NCI-H69 (cell line): ENCODE measurements at regions not wholly inside any gene's neighbourhood (a gene's known extent, or its start where the extent isn't known, plus 50 kb on each side); places are given as distances from the start of the nearest gene placed in this dataset.
A peak's percentile ranks its signal among the peaks of the same experiment; 100 is the strongest.
"Not testable (repeated sequence)": the region's sequence is repeated elsewhere in the genome, so short reads cannot be mapped to it uniquely, and the experiment has no call there.

Experiments used
- DNase-seq: peaks from one replicate; lab custom pipeline; 2025; lab: John Stamatoyannopoulos, UW

GRCh38 chr2:131828164-131828561 is 300.5 kb downstream of the CCDC74A start:
- no peak for DNase-seq

DNA sequence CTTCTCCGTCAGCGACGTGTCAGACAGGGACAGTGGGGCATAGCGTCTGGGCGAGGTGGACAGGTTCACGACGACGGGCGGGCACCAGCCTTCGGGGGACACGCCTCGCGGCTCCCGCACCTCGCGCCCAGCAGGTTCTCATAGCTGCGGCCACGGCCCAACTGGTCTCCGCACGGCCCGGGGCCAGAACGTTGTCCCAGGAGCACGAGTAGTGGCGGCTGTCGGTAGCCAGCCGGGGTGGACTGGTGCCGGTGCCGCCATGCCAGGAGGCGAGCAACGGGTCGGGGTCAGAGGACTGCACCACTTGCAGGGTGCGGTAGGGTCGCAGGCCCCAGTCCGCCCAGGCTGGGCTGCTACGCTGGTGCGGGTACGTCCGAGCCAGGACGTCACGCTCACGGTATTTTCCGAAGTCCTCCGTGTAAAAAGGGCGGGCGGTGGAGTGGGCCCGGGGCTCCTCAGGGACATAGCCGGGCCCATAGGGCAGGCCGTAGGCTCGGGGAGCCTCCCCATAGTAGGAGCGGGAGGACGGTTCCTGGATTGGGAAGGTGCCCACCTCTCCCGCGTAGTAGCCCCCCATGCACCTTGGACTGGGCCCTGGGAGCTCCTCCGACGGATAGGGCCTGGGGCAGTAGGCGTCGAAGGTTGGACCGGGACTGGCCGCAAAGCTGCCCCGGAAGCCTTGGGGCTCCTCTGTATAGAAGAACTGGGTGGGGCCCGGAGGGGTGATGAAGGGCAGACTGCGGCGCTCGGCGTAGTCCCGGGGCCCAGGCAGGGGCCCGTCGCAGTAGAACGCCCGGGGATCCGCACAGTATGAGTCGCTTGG is 301.2 kb downstream of the CCDC74A start:
- not testable (repeated sequence) for DNase-seq

GRCh38 chr2:131829456-131830241 is 302.0 kb downstream of the CCDC74A start:
- not testable (repeated sequence) for DNase-seq

GRCh38 chr2:131830242-131830945 is 302.7 kb downstream of the CCDC74A start:
- not testable (repeated sequence) for DNase-seq

GRCh38 chr2:131830946-131831310 is 303.2 kb downstream of the CCDC74A start:
- DNase-seq = not testable (repeated sequence)

DNA sequence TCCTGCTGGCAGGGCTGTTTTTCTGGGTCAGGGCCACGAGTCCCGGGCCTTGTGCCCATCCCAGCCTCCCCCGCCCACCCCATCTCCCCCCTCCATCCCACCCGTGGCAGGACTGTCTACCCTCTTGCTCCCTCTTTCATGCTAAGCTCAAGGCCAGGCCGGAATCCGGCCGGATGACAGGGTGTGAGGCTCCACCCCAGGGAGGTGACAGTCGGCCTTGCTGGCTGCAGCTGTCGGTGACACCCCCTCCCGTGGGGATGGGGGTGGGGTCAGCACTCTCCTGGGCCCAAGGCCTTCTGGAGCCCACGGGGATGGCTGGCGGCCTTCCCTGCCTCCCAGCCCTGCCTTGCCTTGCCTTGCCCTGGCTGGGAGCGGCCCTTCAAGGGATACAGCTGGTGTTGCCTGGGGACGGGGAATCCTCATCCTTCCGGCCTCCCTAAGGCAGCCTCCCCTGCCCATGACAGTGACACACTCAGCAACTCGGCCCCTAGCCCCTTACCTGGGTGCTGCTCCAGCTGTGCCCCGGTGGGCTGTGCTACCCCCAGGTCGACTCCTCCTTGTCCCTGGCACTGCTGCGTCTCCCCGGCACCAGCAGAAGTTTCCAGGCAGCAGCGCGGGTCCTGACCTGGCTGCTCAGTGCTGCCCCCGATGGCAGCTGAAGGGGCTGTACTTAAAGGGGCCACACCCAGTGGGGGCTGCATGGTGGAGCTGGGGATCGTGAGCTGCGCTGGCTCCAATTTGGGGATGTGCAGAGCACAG is 303.9 kb downstream of the CCDC74A start:
- peak; percentile 55 for DNase-seq

DNA sequence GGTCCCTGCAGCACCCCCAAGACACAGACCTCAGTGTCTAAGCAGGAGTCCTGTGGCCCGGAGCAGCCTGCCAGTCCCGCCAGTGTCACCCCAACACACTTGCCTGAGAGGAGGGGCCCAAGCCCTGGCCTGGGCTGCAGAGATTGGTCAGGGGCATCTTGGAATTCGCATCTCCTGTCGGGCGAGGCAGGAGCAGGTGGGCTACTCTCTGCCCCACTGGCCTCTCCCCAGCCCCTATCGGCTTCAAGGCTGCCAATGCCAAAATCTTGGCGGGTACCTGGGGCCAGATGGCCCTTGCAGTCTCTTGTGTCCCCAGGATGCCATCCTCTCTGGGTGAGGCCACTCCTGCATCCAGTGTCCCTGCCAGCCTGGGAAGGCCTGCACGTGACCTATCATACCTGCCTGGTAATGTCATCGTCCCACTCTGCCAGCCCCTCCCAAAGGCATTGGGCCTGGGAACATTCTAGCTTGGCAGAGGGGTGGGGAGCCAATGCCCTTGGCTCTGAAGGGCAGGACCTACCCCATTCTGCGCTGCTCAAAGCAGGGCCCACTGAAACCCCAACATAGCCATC is 304.6 kb downstream of the CCDC74A start:
- DNase-seq = not testable (repeated sequence)

DNA sequence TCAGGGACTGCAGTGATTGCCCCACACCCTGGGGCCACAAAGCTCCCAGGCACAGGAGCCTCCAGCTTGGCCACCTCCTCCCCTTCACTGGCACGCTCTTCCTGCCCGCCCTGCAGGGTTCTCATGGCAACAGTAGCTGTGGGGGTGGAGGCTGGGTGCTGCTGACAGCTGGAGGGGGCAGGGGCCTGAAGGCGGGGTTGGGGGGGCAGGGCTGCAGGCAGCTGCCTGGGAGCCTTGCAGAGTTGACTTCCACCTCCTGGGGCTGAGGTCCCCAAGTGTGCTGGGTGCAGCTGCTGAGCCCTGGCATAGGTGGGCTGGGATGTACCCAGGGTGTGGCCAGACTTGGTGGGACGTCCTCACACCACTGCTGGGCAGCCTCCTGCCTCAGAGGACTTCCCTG is 305.2 kb downstream of the CCDC74A start:
- peak; percentile 82 for DNase-seq

DNA sequence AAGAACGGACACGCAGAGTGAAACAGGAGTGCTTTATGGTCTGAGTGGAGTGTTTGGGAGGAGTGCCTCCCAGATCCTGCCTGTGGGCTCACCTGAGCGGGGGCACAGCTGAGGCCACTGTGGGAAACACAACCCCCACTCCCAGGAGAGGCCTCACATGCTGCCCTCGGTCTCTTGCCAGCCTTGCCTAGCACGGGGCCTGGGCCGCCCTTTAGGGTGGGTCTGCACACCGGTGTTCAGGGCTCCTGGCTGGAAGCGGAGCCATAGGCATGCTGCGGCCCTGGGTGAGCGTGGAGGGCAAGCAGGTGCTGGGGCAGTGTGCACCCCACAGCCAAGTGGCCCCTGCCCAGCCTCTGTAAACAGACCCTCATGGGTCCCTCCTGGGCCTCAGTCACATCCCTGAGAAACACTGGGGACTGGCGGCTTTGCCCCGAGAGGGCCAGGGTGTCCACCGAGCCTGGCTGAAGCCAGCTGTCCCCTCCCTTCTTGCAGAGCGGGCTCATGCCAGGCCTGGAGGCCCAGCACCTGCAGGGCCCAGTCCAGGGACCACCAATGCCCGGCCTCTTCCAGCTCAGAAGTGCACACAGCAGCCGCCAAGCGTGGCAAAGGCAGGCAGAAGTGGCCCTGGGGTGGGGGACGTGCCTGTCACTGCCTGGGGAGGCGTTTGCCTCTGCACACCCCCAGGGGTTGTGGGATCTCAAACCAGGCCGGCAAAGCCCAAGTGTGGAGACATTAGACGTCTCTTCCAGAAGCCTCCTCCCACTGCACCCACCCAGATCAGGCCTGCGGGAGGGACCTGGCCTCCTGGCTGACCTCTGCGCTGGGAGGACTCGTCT is 305.9 kb downstream of the CCDC74A start:
- DNase-seq = peak; percentile 4

- DNase-seq = not testable (repeated sequence)
Measured at GRCh38 chr2:131834203-131835020, 306.7 kb downstream of the CCDC74A start.

GRCh38 chr2:131835022-131835421 is 307.3 kb downstream of the CCDC74A start:
- peak; percentile 63 for DNase-seq

GRCh38 chr2:131835621-131836091 is 308.0 kb downstream of the CCDC74A start:
- no peak for DNase-seq

DNA sequence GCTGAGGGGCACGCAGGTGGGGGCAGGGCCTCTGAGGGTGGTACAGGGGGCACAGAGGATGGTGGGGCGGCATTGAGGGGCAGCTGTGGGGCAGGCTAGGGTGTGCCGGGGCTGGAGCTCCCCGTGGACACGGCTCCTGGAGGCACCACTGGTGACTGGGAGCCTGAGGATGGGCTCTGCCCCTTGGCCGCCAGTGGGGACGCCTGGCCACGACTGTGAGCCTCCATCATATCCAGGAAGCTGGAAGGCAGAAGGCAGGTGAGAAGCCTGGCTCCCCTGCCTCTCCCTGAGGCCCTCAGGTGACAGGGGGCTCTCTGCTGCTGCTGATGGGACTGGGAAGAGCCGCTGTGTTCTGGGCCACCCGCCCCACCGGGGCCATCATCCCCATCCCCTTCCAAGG is 308.4 kb downstream of the CCDC74A start:
- DNase-seq = not testable (repeated sequence)

DNA sequence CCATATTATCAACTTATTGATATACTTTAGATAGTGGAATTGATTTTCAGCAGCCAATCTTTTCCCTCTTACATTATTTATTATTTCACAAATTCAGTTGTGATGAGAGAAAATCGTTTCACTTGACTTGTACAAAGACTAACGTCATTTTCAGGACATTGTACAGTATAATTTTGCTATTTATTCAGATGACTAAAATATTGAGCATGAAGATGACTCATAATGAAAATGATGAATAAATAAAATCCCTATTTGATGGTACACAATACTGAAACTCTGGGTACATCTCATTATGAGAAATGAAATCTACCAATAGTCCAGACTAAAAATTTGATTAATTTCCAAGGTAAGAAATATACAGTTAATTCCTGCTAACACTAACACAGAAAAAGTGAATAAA is 316.4 kb downstream of the CCDC74A start:
- not testable (repeated sequence) for DNase-seq

DNA sequence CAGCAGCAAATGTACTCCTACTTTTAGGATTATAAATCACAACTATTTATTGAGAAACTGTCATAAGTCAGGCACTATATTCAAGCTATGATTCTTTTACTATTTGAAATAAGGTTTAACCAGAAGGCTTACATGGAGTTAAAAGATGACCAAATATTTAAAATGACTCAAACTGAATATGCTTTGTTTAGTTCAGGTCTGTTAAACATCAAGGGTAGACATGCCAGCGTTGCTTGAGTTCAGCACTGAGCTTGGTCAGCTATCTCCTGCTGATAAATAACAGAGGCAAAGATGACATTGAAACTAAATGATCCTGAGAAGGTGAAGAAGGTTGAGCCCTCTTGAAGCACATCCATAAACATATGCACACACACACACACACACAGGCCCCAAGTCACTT is 305.6 kb downstream of the ANKRD30BL start:
- DNase-seq = not testable (repeated sequence)

- DNase-seq = peak; percentile 1
Measured at GRCh38 chr2:131858197-131858596, 303.6 kb downstream of the ANKRD30BL start.
